Urinary bladder (tissue), 3 donors: ENCODE measurements at regions not wholly inside any gene's neighbourhood (a gene's known extent, or its start where the extent isn't known, plus 50 kb on each side); places are given as distances from the start of the nearest gene placed in this dataset.
"Not testable (repeated sequence)": the region's sequence is repeated elsewhere in the genome, so short reads cannot be mapped to it uniquely, and the experiment has no call there.

Experiments used
- DNase-seq: peaks from one replicate; pipeline ENCODE4 v3.0.0-alpha.2; 2015; ENCODE audit errors: extremely low spot score
- H3K27ac ChIP-seq: one replicate; pipeline ENCODE4 v1.5.1; 2013; ENCODE audit warnings: low read depth, mild to moderate bottlenecking, moderate library complexity
- H3K36me3 ChIP-seq: one replicate; pipeline ENCODE4 v1.6.1; 2013; ENCODE audit warnings: mild to moderate bottlenecking, moderate library complexity; ENCODE audit not compliant: insufficient read depth
- H3K4me1 ChIP-seq: one replicate; pipeline ENCODE4 v1.6.1; 2013; ENCODE audit warnings: mild to moderate bottlenecking, moderate library complexity; ENCODE audit not compliant: insufficient read depth
- H3K4me3 ChIP-seq: one replicate; pipeline ENCODE4 v1.5.1; 2013; ENCODE audit warnings: low read depth, low read length
- WGBS: extraction: QIAGEN DNeasy Blood & Tissue Kit; methylation state at CpG from one replicate; pipeline ENCODE4 v1.1.7; 2013; 5-methylcytosine and 5-hydroxymethylcytosine counted together
- donor health status: healthy with polysubstance abuse.
- donor health status: healthy.

DNA sequence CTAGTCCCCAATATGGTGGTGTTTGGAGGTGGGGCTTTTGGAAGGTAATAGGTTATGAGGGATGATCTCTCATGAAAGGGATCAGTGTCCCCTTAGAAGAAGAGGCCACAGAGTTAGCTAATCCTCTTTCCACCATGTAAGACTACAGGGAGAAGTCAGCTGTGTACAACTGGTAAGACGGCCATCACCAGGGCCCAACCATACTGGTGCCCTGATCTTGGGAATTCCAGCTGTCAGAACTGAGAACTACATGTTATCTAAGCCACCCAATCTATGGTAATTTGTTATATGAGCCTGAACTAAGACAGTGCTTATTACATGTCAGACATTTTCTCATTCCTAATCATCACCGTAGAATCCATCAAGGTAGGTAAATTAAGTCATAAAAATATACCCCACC, 77.7 kb upstream of the ZNF217 start:
- no peak overlapping the region for H3K27ac ChIP-seq
- no peaks in the 10 kb centered on the region for H3K36me3 ChIP-seq
- 97% methylated on average over 2 of the region's 2 CpGs for WGBS
- no peak overlapping the region for H3K4me3 ChIP-seq
- no peak for DNase-seq
- no peaks in the 10 kb centered on the region for H3K4me1 ChIP-seq

DNA sequence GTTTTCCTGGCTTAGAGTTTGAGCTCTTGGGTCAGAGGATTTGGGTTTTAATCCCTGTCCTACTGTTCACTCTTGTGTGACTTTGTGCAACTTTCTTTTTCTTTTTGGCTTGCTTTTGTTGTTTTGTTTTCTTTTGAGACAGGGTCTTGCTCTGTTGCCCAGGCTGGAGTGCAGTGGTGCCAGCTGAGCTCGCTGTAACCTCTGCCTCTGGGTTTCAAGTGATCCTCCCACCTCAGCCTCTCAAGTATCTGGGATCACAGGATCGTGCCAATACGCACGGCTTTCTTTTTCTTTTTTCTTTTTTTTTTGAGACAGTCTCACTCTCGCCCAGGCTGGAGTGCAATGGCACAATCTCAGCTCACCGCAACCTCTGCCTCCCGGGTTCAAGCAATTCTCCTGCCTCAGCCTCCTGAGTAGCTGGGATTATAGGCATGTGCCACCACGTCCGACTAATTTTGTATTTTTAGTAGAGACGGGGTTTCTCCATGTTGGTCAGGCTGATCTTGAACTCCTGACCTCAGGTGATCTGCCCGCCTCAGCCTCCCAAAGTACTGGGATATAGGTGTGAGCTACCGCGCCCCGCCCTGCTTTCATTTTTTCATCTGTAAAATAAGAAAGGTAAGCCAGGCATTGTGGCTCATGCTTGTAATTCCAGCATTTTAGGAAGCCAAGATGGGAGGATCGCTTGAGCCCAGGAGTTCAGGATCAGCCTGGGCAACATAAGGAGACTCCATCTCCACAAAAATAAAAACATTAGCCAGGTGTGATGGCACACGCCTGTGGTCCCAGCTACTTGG, 76.1 kb upstream of the ZNF217 start:
- not testable (repeated sequence) for H3K27ac ChIP-seq, DNase-seq, H3K4me3 ChIP-seq, H3K36me3 ChIP-seq, H3K4me1 ChIP-seq
- 90% methylated on average over 16 of the region's 16 CpGs for WGBS

DNA sequence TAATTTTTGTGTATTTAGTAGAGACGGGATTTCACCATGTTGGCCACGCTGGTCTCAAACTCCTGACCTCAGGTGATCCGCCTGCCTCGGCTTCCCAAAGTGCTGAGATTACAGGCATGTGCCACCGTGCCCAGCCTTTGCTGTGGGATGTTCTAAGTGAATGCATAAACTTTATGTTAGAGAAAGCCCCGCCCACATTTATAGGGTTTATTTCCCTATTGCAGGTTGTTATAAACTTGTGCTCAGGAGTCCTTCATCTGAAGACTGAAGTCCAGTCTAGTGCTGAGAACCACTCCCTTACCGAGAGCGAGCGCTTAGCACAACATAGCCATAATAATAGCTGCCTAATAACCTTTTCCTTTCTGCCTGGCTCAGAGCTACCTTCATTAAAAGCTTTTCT, 75.4 kb upstream of the ZNF217 start:
- DNase-seq: no peak
- WGBS: 92% methylated on average over 9 of the region's 9 CpGs
- Histone ChIP-seq H3K4me1 (no peaks in the 10 kb centered on the region), H3K4me3 (no peak overlapping the region), H3K36me3 (no peaks in the 10 kb centered on the region), H3K27ac (no peak overlapping the region)

DNA sequence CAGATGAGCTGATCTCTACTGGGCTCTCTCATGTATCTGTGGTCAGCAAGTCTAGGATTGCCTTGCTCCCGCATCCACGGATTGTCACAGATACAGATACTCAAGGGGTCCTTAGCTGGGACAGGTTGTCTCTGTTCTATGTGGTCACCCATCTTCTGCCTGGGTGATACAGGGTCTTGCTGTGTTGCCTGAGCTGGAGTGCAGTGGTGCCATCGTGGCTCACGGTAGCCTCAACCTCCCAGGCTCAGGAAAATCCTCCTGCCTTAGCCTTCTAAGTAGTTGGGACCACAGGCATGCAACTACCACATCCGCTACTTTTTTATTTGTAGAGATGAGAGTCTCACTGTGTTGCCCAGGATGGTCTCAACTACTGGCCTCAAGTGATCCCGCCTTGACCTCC, 72.5 kb upstream of the ZNF217 start:
- DNase-seq: no peak
- no peak overlapping the region for H3K27ac ChIP-seq
- WGBS: 97% methylated on average over 6 of the region's 6 CpGs
- no peaks in the 10 kb centered on the region for H3K36me3 ChIP-seq
- H3K4me3 ChIP-seq: no peak overlapping the region
- peaks cover 2% of the 10 kb centered on the region for H3K4me1 ChIP-seq

DNA sequence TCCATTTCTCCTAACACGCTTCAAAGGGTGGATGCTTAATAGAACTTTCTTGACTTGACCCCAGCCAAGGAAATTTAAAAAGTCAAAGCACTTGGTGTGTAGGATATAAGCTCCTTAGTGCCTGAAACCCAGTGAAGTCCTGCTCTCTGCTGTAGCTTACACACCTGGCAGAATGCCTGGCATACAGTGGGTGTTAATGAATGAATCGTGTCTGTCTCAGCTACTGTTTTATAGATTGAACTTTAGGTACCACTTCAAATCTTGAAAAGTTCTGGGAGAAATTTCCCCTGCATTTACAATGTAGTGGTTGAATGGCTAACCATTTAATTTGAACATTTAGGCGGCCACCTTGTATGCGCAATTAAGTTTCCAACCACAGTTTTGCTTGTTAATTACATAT, 70.5 kb upstream of the ZNF217 start:
- H3K27ac ChIP-seq: no peak overlapping the region
- H3K36me3 ChIP-seq: no peaks in the 10 kb centered on the region
- H3K4me3 ChIP-seq: no peak overlapping the region
- no peak for DNase-seq
- peaks cover 2% of the 10 kb centered on the region for H3K4me1 ChIP-seq
- 93% methylated on average over 4 of the region's 4 CpGs for WGBS

DNA sequence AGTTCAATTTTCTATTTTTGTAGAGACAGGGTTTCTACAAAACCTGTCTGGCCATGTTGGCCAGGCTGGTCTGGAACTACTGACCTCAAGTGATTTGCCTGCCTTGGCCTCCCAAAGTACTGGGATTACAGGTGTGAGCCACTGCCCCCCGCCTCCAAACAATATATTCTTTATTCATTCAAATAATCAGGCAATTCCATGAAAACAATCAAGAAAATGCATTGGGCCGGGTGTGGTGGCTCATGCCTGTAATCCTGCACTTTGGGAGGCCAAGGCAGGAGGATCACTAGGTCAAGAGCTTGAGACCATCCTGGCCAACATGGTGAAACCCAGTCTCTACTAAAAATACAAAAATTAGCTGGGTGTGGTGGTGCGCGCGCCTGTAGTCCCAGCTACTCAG, 69.9 kb upstream of the ZNF217 start:
- H3K4me3 ChIP-seq, H3K36me3 ChIP-seq, H3K4me1 ChIP-seq, DNase-seq, H3K27ac ChIP-seq: not testable (repeated sequence)
- whole genome bisulfite sequencing: 98% methylated on average over 5 of the region's 5 CpGs

DNA sequence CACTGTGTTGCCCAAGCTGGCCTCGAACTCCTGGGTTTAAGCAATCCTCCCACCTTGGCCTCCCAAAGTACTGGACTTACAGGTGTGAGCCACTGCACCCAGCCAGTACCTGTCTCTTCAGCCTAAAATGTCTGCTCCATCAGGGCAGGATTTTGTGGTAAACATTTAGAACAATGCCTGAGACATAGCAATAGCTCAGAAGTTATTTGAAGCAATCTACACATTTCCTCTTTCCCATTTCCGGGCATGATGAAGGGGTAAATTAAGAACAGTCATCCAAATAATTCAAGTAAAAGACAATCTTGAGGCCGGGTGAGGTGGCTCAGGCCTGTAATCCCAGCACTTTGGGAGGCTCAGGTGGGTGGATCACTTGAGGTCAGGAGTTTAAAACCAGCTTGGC, 69.0 kb upstream of the ZNF217 start:
- no peak for DNase-seq
- Histone ChIP-seq H3K4me1 (peaks cover 2% of the 10 kb centered on the region), H3K36me3 (no peaks in the 10 kb centered on the region), H3K27ac (no peak overlapping the region), H3K4me3 (no peak overlapping the region)
- 87% methylated on average over 3 of the region's 3 CpGs for WGBS

DNA sequence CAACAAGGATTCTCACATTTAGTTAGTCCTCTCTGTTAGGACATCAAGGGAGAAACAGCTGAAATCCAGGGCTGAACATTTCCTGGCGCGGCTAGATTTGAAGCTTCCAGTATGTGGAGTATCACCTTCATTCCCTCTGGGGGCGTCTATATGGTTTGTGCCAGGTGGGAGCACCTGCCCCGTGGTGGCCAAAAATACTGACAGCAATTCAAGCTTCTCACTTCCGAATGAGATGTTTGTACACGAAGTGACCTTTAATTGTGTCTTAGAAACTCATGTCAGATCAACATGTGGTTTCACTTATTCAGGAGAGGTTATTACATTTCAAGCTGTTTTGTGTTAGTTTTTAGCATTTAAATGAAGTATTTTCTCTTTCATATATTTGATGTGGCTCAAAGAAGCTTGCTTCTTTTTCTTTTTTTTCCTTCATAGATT, 67.3 kb upstream of the ZNF217 start:
- no peak for DNase-seq
- 37% methylated on average over 6 of the region's 6 CpGs for WGBS
- Histone ChIP-seq H3K36me3 (no peaks in the 10 kb centered on the region), H3K27ac (peak overlapping the region; percentile 80), H3K4me1 (peaks cover 4% of the 10 kb centered on the region), H3K4me3 (no peak overlapping the region)

DNA sequence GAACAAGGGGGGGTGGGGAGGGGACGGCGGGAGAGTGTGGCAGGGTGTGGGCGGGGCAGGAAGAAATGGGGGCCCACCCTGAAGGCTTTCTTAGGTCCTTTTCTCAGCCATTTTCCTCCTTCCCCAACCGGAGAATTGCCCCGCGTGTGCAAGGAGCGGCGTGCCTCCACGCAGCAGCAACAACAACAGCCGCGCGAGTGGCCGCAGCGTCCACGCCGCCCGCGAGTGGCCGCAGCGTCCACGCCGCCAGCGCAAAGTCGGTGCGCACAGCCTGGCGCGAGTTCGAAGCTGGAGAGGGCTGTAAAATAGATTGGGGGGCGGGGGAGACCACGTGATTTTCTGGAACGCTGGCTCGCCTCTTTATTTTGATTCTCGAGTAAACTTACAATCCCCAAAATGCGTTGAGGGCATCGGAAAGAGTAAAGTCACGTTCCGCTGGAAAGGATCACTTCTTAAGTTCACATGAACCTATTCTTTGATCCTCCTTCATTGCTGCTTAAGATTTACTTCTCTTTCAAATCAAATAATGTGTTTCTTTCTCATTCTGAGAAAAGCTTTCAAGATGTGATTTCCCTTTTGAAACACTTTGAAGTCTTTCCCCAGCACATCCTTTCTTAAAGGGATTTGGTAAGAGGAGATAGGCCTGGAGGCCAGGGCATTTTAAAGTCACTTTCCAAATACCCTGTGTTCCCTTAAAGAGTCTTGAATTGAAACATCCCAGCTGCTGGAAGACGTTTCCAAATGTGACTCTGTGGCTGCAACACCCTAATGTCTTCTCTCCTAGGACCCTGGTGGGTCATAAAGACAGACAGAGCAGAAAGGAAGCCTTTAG, 66.7 kb upstream of the ZNF217 start:
- Histone ChIP-seq H3K36me3 (no peaks in the 10 kb centered on the region), H3K4me3 (peak overlapping the region; percentile 56), H3K4me1 (peaks cover 4% of the 10 kb centered on the region), H3K27ac (peak overlapping the region; percentile 89)
- DNase-seq: no peak
- WGBS: 3% methylated on average over 38 of the region's 38 CpGs

DNA sequence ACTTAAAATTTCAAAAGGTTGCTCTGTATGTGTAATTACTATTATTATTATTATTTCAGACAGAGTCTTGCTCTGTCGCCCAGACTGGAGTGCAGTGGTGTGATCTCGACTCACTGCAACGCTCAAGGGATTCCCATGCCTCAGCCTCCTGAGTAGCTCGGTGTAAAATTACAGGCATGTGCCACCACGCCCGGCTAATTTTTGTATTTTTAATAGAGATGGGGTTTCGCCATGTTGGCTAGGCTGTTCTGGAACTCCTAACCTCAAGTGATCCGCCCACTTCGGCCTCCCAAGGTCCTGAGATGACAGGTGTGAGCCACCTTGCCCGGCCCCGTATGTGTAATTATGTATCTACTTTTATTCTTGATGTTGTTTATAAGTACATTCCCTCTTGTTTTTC, 65.3 kb upstream of the ZNF217 start:
- peaks cover 4% of the 10 kb centered on the region for H3K4me1 ChIP-seq
- H3K36me3 ChIP-seq: no peaks in the 10 kb centered on the region
- no peak for DNase-seq
- no peak overlapping the region for H3K27ac ChIP-seq
- WGBS: 94% methylated on average over 11 of the region's 11 CpGs
- no peak overlapping the region for H3K4me3 ChIP-seq

DNA sequence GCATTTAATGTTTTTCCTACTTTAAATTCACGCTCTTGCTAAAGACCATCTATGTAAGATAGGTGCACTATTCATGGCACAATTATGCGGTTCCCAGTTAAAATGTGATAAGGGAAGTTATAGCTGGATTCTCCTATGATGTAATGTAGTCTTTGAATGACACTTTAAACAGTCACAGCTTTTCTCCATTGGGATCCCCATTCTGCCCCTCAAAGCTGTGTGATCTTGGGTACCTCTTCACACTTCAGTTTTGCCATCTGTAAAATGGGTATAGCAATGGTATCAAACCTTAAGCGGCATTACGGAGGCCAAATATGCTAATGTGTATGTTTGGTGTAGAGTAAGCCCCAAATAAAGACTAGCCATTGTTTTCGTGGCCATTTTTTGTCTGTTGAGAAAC, 64.7 kb upstream of the ZNF217 start:
- Histone ChIP-seq H3K27ac (no peak overlapping the region), H3K4me1 (peaks cover 5% of the 10 kb centered on the region), H3K36me3 (no peaks in the 10 kb centered on the region), H3K4me3 (no peak overlapping the region)
- no peak for DNase-seq
- 86% methylated on average over 5 of the region's 5 CpGs for WGBS

DNA sequence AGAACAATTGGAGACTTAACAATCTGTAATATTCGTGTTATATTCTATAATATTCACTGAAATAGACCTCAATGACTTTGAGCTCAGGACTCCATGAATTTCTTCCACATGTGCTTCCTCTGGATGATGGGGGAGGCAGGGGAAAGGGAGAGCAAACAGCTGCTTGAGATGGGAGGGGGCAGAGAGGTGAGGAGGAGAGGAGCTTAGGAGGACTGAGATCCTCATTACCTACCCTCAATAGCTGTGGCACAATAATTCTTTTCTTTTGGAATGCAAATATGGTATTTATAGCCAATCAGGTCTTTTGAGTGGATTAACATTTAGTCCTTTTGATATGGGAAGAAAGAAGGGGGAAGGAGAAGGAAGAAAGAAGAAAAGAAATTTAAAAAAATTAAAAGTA, 64.1 kb upstream of the ZNF217 start:
- no peaks in the 10 kb centered on the region for H3K36me3 ChIP-seq
- H3K4me1 ChIP-seq: peaks cover 7% of the 10 kb centered on the region
- DNase-seq: no peak
- 43% methylated on average over 1 of the region's 1 CpG for WGBS
- H3K4me3 ChIP-seq: no peak overlapping the region
- no peak overlapping the region for H3K27ac ChIP-seq

DNA sequence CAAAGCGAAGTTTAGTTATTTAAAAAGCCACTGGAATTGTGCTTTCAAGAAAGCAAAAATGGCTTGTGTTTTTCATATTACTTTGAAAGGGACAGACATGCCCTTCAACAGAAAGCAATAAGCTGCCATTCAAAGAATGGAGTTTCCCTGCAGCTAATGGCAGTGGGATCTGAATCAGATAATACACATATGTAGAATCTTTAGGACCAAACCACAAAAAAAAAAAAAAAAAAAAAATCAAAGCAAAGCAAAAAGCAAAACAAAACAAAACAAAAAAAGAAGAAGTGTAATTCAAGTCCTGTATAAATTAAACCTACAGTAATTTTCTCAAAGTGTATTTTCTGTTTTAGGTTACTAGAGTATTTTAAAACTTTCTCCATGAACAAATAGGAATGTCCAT, 63.6 kb upstream of the ZNF217 start:
- Histone ChIP-seq H3K4me1 (peaks cover 7% of the 10 kb centered on the region), H3K4me3 (no peak overlapping the region), H3K36me3 (no peaks in the 10 kb centered on the region), H3K27ac (no peak overlapping the region)
- no peak for DNase-seq
- 89% methylated on average over 1 of the region's 1 CpG for WGBS
